OCI-LY3 (cell line): ENCODE measurements at regions not wholly inside any gene's neighbourhood (a gene's known extent, or its start where the extent isn't known, plus 50 kb on each side); places are given as distances from the start of the nearest gene placed in this dataset.

Experiments used
- H2AFZ ChIP-seq: fragments of 200-600, 300-600 bp; shearing (Covaris generic); 2 replicates; pipeline ENCODE4 v1.6.0; 2014; ENCODE audit warnings: antibody characterized with exemption, low read depth, low read length
- H3K27ac ChIP-seq: fragments of 200-600, 300-600 bp; sonication (generic); 2 replicates; pipeline ENCODE4 v1.5.1; 2014; ENCODE audit warnings: mild to moderate bottlenecking, low read length, moderate library complexity, mixed read lengths
- H3K27me3 ChIP-seq: fragments of 200-600, 300-600 bp; sonication (generic); 2 replicates; pipeline ENCODE4 v1.6.1; 2014; ENCODE audit warnings: low read depth, low read length, mixed read lengths
- H3K36me3 ChIP-seq: fragments of 200-600, 300-600 bp; sonication (generic); replicated peaks from 2 replicates; pipeline ENCODE3; 2014; ENCODE audit warnings: low read depth, low read length, mixed read lengths
- H3K4me1 ChIP-seq: fragments of 300-600, 200-600 bp; sonication (generic); 2 replicates; pipeline ENCODE4 v1.6.1; 2014; ENCODE audit warnings: low read length, mixed read lengths
- H3K4me2 ChIP-seq: fragments of 200-600, 300-600 bp; sonication (generic); 2 replicates; pipeline ENCODE4 v1.6.1; 2014; ENCODE audit warnings: low read length, mixed read lengths
- H3K4me3 ChIP-seq: fragments of 300-600, 200-600 bp; sonication (generic); 2 replicates; pipeline ENCODE4 v1.5.1; 2014; ENCODE audit warnings: antibody characterized with exemption, mild to moderate bottlenecking, low read length, moderate library complexity
- H3K79me2 ChIP-seq: fragments of 300-600, 200-600 bp; shearing (Covaris generic); 2 replicates; pipeline ENCODE4 v1.6.1; 2014; ENCODE audit warnings: mild to moderate bottlenecking, low read length, mixed read lengths
- H3K9ac ChIP-seq: fragments of 300-600, 200-600 bp; shearing (Covaris generic); 2 replicates; pipeline ENCODE4 v1.6.0; 2014; ENCODE audit warnings: mild to moderate bottlenecking, low read length, moderate library complexity
- H3K9me3 ChIP-seq: fragments of 200-600, 300-600 bp; shearing (Covaris generic); 2 replicates; pipeline ENCODE4 v1.6.1; 2014; ENCODE audit warnings: low read length, mixed read lengths; ENCODE audit not compliant: insufficient read depth
- H4K20me1 ChIP-seq: fragments of 200-600, 300-600 bp; sonication (generic); 2 replicates; pipeline ENCODE4 v1.6.1; 2016; ENCODE audit warnings: low read length, mixed read lengths; ENCODE audit not compliant: insufficient read depth
- EZH2phosphoT487 ChIP-seq: fragments of 200-600 bp; shearing (Covaris generic); IDR thresholded peaks from 2 replicates; pipeline ENCODE4 v1.6.1; 2018; ENCODE audit warnings: antibody characterized with exemption, mixed run types, low read depth
- TF ChIP-seq, protein P1 (sequence below): fragments of 200-600, 300-600 bp; sonication (generic); IDR thresholded peaks from 2 replicates; pipeline ENCODE4 v1.5.1; 2014; ENCODE audit warnings: antibody characterized with exemption, low read length, low read depth

DNA sequence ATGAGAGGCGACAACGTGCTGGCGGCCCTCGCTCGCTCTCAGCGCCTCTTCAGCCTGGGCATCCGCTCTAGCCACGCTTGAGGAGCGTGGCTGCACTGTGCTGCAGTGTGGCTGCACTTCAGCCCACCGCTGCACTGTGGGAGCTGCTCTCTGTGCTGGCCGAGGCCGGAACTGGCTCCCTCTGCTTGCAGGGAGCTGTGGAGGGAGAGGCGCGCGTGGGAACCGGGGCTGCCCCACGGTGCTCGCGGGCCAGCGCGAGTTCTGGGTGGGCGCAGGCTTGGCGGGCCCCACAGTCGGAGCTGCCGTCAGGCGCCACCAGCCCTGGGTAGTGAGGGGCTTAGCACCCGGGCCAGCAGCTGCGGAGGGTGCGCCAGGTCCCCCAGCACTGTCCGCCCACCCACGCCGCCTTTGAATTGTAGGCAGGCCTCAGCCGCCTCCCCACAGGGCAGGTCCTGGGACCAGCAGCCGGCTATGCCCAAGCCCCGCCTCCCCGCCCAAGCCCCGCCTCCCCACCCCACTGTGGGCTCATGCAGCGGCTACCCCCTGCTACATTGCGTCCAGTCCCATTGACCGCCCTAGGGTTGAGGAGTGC lies 974.2 kb downstream of the FSCB start:
- H2AFZ ChIP-seq, result no peak overlapping the region
- no peaks in the 10 kb centered on the region for H3K79me2 ChIP-seq
- H3K27me3 ChIP-seq, result no peaks in the 10 kb centered on the region
- no peak overlapping the region for H3K27ac ChIP-seq
- no peaks in the 10 kb centered on the region for H4K20me1 ChIP-seq
- H3K4me2 ChIP-seq, result no peak overlapping the region
- H3K4me3 ChIP-seq, result no peak overlapping the region
- TF ChIP-seq, protein P1, sequence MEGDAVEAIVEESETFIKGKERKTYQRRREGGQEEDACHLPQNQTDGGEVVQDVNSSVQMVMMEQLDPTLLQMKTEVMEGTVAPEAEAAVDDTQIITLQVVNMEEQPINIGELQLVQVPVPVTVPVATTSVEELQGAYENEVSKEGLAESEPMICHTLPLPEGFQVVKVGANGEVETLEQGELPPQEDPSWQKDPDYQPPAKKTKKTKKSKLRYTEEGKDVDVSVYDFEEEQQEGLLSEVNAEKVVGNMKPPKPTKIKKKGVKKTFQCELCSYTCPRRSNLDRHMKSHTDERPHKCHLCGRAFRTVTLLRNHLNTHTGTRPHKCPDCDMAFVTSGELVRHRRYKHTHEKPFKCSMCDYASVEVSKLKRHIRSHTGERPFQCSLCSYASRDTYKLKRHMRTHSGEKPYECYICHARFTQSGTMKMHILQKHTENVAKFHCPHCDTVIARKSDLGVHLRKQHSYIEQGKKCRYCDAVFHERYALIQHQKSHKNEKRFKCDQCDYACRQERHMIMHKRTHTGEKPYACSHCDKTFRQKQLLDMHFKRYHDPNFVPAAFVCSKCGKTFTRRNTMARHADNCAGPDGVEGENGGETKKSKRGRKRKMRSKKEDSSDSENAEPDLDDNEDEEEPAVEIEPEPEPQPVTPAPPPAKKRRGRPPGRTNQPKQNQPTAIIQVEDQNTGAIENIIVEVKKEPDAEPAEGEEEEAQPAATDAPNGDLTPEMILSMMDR, result no peak
- no peak for TF ChIP-seq EZH2phosphoT487
- no peaks in the 10 kb centered on the region for H3K9me3 ChIP-seq
- no peak overlapping the region for H3K9ac ChIP-seq
- no peaks in the 10 kb centered on the region for H3K4me1 ChIP-seq
- H3K36me3 ChIP-seq, result no peaks in the 10 kb centered on the region

GRCh38 chr14:43528321-43528720 lies 978.8 kb downstream of the FSCB start:
- no peaks in the 10 kb centered on the region for H3K79me2 ChIP-seq
- no peak overlapping the region for H3K9ac ChIP-seq
- H3K4me2 ChIP-seq, result no peak overlapping the region
- TF ChIP-seq EZH2phosphoT487, result no peak
- TF ChIP-seq, protein P1, result no peak
- H4K20me1 ChIP-seq, result no peaks in the 10 kb centered on the region
- no peaks in the 10 kb centered on the region for H3K36me3 ChIP-seq
- H3K27ac ChIP-seq, result no peak overlapping the region
- no peak overlapping the region for H2AFZ ChIP-seq
- no peaks in the 10 kb centered on the region for H3K4me1 ChIP-seq
- no peak overlapping the region for H3K4me3 ChIP-seq
- no peaks in the 10 kb centered on the region for H3K27me3 ChIP-seq
- H3K9me3 ChIP-seq, result no peaks in the 10 kb centered on the region

DNA sequence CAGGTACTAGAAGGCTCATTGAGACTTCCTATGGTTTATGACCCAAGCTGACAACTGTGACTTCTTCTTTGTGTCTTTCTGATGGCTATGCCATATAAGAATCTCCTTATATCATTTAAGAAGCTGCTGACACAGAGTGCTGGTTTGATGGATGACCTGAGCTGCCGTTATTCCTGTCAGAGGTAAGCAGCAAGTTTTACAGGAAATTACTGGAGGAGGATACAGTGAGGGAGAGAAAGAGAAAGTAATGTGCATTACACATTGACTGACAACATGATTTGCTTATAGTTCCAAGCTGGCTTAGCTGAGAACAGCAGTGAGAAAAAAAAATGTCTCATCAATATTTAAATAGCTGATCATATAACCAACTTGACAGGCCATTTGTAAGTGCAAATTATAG lies 981.4 kb downstream of the FSCB start:
- H3K9me3 ChIP-seq, result no peaks in the 10 kb centered on the region
- TF ChIP-seq, protein P1, result no peak
- TF ChIP-seq EZH2phosphoT487, result no peak
- H3K4me2 ChIP-seq, result no peak overlapping the region

GRCh38 chr14:43522901-43523300 lies 984.2 kb downstream of the FSCB start:
- no peak overlapping the region for H3K4me3 ChIP-seq
- H3K79me2 ChIP-seq, result no peaks in the 10 kb centered on the region
- TF ChIP-seq EZH2phosphoT487, result no peak
- TF ChIP-seq, protein P1, result no peak
- H3K4me2 ChIP-seq, result no peak overlapping the region
- no peak overlapping the region for H3K27ac ChIP-seq
- no peak overlapping the region for H3K9ac ChIP-seq
- no peak overlapping the region for H2AFZ ChIP-seq
- no peaks in the 10 kb centered on the region for H3K4me1 ChIP-seq
- no peaks in the 10 kb centered on the region for H3K9me3 ChIP-seq
- no peaks in the 10 kb centered on the region for H4K20me1 ChIP-seq
- no peaks in the 10 kb centered on the region for H3K36me3 ChIP-seq
- no peaks in the 10 kb centered on the region for H3K27me3 ChIP-seq

More for the DNA sequence above, 981.4 kb downstream of the FSCB start:
- Histone ChIP-seq H3K4me3 (no peak overlapping the region), H3K4me1 (no peaks in the 10 kb centered on the region), H4K20me1 (no peaks in the 10 kb centered on the region), H3K36me3 (no peaks in the 10 kb centered on the region), H3K27me3 (no peaks in the 10 kb centered on the region), H2AFZ (no peak overlapping the region; the same call in 1 of the 2 replicates), H3K79me2 (no peaks in the 10 kb centered on the region), H3K9ac (no peak overlapping the region), H3K27ac (no peak overlapping the region)
